A673 (cell line): ENCODE measurements at regions not wholly inside any gene's neighbourhood (a gene's known extent, or its start where the extent isn't known, plus 50 kb on each side); places are given as distances from the start of the nearest gene placed in this dataset.

Experiments used
- EZH2 ChIP-seq: fragments of 200-600 bp; sonication (generic); IDR thresholded peaks from 2 replicates; pipeline ENCODE4 v1.6.1; 2017; ENCODE audit warnings: borderline replicate concordance, low read depth, mild to moderate bottlenecking, mixed read lengths, antibody characterized with exemption, low read length; ENCODE audit not compliant: poor library complexity, severe bottlenecking
- TF ChIP-seq, protein P1 (sequence below): fragments of 300-800, 200-600 bp; sonication (generic); conservative IDR thresholded peaks from 2 replicates; pipeline ENCODE4 v1.5.1; 2017; ENCODE audit warnings: low read depth, mild to moderate bottlenecking, antibody characterized with exemption, low read length, moderate library complexity, mixed read lengths

GRCh38 chr2:153387203-153387602 is 91.4 kb downstream of the RPRM start:
- TF ChIP-seq, protein P1, sequence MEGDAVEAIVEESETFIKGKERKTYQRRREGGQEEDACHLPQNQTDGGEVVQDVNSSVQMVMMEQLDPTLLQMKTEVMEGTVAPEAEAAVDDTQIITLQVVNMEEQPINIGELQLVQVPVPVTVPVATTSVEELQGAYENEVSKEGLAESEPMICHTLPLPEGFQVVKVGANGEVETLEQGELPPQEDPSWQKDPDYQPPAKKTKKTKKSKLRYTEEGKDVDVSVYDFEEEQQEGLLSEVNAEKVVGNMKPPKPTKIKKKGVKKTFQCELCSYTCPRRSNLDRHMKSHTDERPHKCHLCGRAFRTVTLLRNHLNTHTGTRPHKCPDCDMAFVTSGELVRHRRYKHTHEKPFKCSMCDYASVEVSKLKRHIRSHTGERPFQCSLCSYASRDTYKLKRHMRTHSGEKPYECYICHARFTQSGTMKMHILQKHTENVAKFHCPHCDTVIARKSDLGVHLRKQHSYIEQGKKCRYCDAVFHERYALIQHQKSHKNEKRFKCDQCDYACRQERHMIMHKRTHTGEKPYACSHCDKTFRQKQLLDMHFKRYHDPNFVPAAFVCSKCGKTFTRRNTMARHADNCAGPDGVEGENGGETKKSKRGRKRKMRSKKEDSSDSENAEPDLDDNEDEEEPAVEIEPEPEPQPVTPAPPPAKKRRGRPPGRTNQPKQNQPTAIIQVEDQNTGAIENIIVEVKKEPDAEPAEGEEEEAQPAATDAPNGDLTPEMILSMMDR, result no peak
- TF ChIP-seq EZH2, result no peak
